Fibroblast of pulmonary artery (primary cell): ENCODE measurements at regions not wholly inside any gene's neighbourhood (a gene's known extent, or its start where the extent isn't known, plus 50 kb on each side); places are given as distances from the start of the nearest gene placed in this dataset.

ENCODE experiments used
- DNase-seq: peaks from one replicate; pipeline ENCODE4 v3.0.0-alpha.2; 2010; ENCODE audit warnings: low read depth
- H3K4me3 ChIP-seq: replicated peaks from 2 replicates; pipeline ENCODE4 v1.5.1; 2011; ENCODE audit warnings: low read depth, mild to moderate bottlenecking, control low read depth, low read length, moderate library complexity
- CTCF ChIP-seq: IDR thresholded peaks from 2 replicates; pipeline ENCODE4 v1.5.1; 2011; ENCODE audit warnings: mild to moderate bottlenecking, control low read depth, low read length, inconsistent platforms; ENCODE audit errors: missing control alignments

GRCh38 chr6:139996253-139996834 lies 621.9 kb upstream of the CITED2 start:
- DNase-seq: no peak
- no peak overlapping the region for H3K4me3 ChIP-seq
- TF ChIP-seq CTCF: no peak

GRCh38 chr6:139994998-139995397 lies 620.5 kb upstream of the CITED2 start:
- TF ChIP-seq CTCF: no peak
- no peak for DNase-seq
- H3K4me3 ChIP-seq: no peak overlapping the region

GRCh38 chr6:139990856-139991465 lies 616.5 kb upstream of the CITED2 start:
- no peak overlapping the region for H3K4me3 ChIP-seq
- TF ChIP-seq CTCF: no peak
- peak; percentile 68 for DNase-seq

- DNase-seq: peak; percentile 26
These were observed 615.7 kb upstream of the CITED2 start for GRCh38 chr6:139990026-139990686.

GRCh38 chr6:139988685-139989084 lies 614.2 kb upstream of the CITED2 start:
- TF ChIP-seq CTCF: no peak
- no peak for DNase-seq
- H3K4me3 ChIP-seq: no peak overlapping the region

More at GRCh38 chr6:139990026-139990686, 615.7 kb upstream of the CITED2 start:
- no peak for TF ChIP-seq CTCF
- no peak overlapping the region for H3K4me3 ChIP-seq

- no peak overlapping the region for H3K4me3 ChIP-seq
- no peak for DNase-seq
- TF ChIP-seq CTCF: no peak
These were observed 612.6 kb upstream of the CITED2 start for GRCh38 chr6:139987091-139987490.
